ENCODE measurements at regions not wholly inside any gene's neighbourhood (a gene's known extent, or its start where the extent isn't known, plus 50 kb on each side); places are given as distances from the start of the nearest gene placed in this dataset.
"Not testable (repeated sequence)": the region's sequence is repeated elsewhere in the genome, so short reads cannot be mapped to it uniquely, and the experiment has no call there.

DNA sequence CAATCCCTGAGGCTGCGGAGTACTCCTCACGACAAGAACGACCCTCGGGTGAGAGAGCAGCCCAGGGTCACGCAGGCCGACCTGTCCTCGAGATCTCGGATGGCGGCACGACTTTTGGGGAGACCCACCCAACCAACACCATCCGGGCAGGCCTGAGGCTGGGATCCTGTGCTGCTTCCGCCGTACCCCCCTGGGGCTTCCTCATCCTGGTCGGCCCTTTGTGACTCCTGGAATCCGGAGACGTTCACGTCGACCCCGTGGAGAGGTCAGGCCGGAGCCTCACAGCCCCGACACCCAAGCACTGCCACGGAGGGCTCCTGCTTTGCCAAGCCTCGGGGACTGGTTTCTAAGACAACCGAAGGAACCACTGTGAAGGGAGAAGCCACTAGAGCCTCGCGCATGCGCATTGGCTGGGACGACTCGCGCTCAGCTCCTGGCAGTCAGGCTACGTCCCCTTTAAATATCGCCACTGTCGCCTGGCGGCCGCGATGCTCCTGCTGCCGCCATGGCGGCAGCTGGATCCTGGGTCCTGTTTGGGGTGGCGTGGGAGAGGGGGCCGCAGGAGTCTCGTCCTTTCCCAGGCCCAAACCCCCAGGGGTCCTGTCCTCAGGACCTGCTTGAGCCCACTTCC, 136.2 kb upstream of the ANKRD20A1 start:
- TF ChIP-seq, protein P1, sequence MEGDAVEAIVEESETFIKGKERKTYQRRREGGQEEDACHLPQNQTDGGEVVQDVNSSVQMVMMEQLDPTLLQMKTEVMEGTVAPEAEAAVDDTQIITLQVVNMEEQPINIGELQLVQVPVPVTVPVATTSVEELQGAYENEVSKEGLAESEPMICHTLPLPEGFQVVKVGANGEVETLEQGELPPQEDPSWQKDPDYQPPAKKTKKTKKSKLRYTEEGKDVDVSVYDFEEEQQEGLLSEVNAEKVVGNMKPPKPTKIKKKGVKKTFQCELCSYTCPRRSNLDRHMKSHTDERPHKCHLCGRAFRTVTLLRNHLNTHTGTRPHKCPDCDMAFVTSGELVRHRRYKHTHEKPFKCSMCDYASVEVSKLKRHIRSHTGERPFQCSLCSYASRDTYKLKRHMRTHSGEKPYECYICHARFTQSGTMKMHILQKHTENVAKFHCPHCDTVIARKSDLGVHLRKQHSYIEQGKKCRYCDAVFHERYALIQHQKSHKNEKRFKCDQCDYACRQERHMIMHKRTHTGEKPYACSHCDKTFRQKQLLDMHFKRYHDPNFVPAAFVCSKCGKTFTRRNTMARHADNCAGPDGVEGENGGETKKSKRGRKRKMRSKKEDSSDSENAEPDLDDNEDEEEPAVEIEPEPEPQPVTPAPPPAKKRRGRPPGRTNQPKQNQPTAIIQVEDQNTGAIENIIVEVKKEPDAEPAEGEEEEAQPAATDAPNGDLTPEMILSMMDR (conservative IDR thresholded peaks at IDR 0.05 in 1 of 2, IDR thresholded peaks at IDR 0.05 in 1 of 2; ENCODE audit: low read depth in 1 of 2, low read length in 2 of 2) = not testable (repeated sequence)
- not testable (repeated sequence) for TF ChIP-seq EZH2 (IDR thresholded peaks at IDR 0.05; ENCODE audit: low read length, missing control alignments)
